Aorta (tissue), 5 donors: ENCODE measurements at regions not wholly inside any gene's neighbourhood (a gene's known extent, or its start where the extent isn't known, plus 50 kb on each side); places are given as distances from the start of the nearest gene placed in this dataset.

Source experiments
- ATAC-seq: fragments of 200-7000 bp; cut with Tn5 transposase; one replicate; pipeline ENCODE4 v1.9.1; 2022; ENCODE audit warnings: moderate library complexity; ENCODE audit not compliant: low FRiP score
- DNase-seq, 2 donors: peaks; one replicate each; pipeline ENCODE4 v3.0.0-alpha.2; 2020
- H3K27ac ChIP-seq, 2 donors: one replicate each; pipeline ENCODE4 v1.5.1; 2013; ENCODE audit warnings: low read length in 2 of 2, mild to moderate bottlenecking in 2 of 2, moderate library complexity in 2 of 2, control low read depth in 1 of 2, inconsistent platforms in 1 of 2, low read depth in 1 of 2
- H3K27me3 ChIP-seq, 2 donors: one replicate each; pipeline ENCODE4 v1.6.1; 2013; ENCODE audit warnings: control low read depth in 1 of 2, low read length in 1 of 2, mild to moderate bottlenecking in 1 of 2, moderate library complexity in 1 of 2; ENCODE audit not compliant: insufficient read depth in 2 of 2, control insufficient read depth in 1 of 2
- H3K36me3 ChIP-seq, 2 donors: one replicate each; pipeline ENCODE4 v1.6.1; 2013; ENCODE audit warnings: control low read depth in 1 of 2, low read length in 1 of 2, mild to moderate bottlenecking in 1 of 2; ENCODE audit not compliant: insufficient read depth in 2 of 2, control insufficient read depth in 1 of 2
- H3K4me1 ChIP-seq, 2 donors: one replicate each; pipeline ENCODE4 v1.6.1; 2013; ENCODE audit warnings: low read length in 2 of 2, control low read depth in 1 of 2, mild to moderate bottlenecking in 1 of 2, moderate library complexity in 1 of 2; ENCODE audit not compliant: insufficient read depth in 2 of 2, control insufficient read depth in 1 of 2
- H3K4me3 ChIP-seq, 2 donors: one replicate each; pipeline ENCODE4 v1.5.1; 2013; ENCODE audit warnings: low read length in 2 of 2, control low read depth in 1 of 2, mild to moderate bottlenecking in 1 of 2
- H3K9me3 ChIP-seq: one replicate; pipeline ENCODE4 v1.6.1; 2013; ENCODE audit warnings: mild to moderate bottlenecking, low read length; ENCODE audit not compliant: control insufficient read depth
- WGBS, 2 donors: extraction: QIAGEN DNeasy Blood & Tissue Kit; methylation state at CpG; one replicate each; pipeline ENCODE4 v1.1.7; 2013; 5-methylcytosine and 5-hydroxymethylcytosine counted together
- intact Hi-C, 2 donors: fragments of 100-400 bp; cut with DNase I; formaldehyde crosslinking; loops; one replicate each; pipeline versions ENCODE4 v1.14.2 to v1.15.0; 2022
- donor health status: healthy with polysubstance abuse.
- donor health status: Bipolar disorder and iron deficiency.
- donor health status: DM: no; HTN: no; CAD: no.
- donor health status: DM: no; HTN: no; CAD: no.
- donor health status: DM: yes; HTN: yes; CAD: no.

DNA sequence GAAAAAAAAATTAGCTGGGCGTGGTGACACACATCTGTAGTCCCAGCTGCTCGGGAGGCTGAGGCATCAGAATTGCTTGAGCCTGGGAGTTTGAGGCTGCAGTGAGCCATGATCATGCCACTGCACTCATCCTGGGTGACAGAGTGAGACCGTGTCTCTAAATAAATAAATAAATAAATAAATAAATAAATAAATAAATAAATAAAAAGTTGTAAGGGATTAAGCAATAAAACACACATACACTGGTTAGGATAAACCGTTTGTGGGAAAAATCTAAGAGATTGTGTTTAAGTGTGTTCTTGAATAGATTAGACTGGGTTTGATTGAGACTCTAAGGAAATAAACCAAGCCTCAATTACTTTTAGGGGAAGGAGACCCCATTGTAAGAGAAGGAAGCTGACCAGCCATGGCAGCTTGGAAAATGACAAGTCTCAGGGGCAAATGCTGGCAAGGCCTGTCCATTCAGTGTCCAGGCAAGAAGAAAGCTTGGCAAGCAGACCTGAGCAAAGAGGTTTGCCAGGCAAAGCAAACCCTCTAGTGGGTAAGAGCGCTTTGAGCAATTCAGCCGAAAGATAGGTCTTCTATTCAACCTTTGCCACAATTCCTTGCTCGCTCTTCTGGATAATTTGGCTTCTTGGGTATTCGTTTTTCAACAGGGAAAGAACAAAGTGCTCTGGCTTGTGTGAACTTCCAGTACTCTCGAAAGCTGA, 106.9 kb upstream of the SERBP1 start:
- no peaks in the 10 kb centered on the region for H3K36me3 ChIP-seq
- H3K4me1 ChIP-seq = no peaks in the 10 kb centered on the region
- ATAC-seq (peak; percentile 64), DNase-seq (no peak)
- H3K27ac ChIP-seq = peak overlapping the region in 1 of 2 donors; percentile 26
- 38% methylated on average over 9 of the region's 9 CpGs for WGBS, 2 donors
- no peaks in the 10 kb centered on the region for H3K9me3 ChIP-seq
- H3K27me3 ChIP-seq = no peaks in the 10 kb centered on the region
- H3K4me3 ChIP-seq = no peak overlapping the region
- intact Hi-C loops = loop anchor here (5.0 to 10.0 kb wide), 3 partner anchors 145 to 788 kb away; no protein-coding TSS in a partner anchor

DNA sequence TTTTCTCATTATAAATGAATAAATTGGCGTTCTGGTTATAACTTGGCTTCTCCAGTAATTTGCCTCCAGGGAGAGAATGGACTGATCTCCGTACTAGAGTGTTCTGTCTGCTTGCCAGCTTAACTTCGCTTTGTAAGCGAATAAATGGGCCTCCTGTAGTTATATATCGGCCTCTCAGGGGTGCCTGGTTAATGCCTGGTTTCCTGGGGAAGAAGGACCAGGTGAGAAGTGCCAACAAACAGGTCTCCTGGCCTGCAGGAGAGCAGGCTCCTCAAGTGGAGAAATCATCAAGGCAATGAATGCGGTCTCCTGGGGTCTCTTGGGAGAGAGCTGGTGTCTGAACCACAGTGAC, 107.4 kb upstream of the SERBP1 start:
- ATAC-seq (no peak), DNase-seq (no peak)
- 33 to 47% methylated on average over 6 of the region's 6 CpGs for WGBS, 2 donors
- H3K4me3 ChIP-seq = no peak overlapping the region
- intact Hi-C loops = loop anchor here (5.0 to 10.0 kb wide), 3 partner anchors 145 to 787 kb away; no protein-coding TSS in a partner anchor
- no peaks in the 10 kb centered on the region for H3K36me3 ChIP-seq
- H3K9me3 ChIP-seq = no peaks in the 10 kb centered on the region
- H3K27me3 ChIP-seq = no peaks in the 10 kb centered on the region
- no peaks in the 10 kb centered on the region for H3K4me1 ChIP-seq
- no peak overlapping the region for H3K27ac ChIP-seq

DNA sequence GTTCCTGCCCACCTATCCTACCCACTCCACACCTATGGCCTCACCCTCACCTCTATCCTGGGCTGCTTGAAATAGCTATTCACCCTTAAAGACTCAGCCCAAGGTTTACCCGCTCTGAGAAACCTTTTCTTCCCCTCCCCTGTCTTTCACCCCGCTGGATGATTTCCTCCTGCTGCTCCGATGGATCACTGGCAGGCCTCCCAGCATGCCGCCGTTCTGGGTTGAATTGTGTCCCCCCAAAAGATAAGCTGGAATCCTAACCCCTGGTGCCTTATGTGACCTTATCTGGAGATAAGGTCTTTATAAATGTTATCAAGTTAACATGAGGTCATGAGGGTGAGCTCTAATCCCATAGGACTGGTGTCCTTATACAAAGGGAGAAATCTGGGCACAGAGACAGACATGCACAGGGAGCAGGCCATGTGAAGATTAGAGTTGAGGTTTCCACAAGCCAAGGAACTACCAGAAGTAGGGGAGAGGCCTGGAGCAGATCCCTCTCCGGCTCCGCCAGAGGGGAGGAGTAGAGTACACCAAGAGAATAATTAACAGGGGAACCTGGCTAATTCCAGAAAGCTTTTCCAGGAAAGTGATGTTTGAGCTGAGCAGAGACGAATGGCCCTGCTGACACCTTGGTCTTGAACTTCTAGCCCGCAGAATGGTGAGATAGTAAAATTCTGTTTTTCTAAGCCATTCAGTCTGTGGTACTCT, 110.0 kb upstream of the SERBP1 start:
- H3K9me3 ChIP-seq = no peaks in the 10 kb centered on the region
- 81 to 91% methylated on average over 9 of the region's 9 CpGs for WGBS, 2 donors
- DNase-seq (no peak), ATAC-seq (no peak)
- no peak overlapping the region for H3K27ac ChIP-seq
- H3K27me3 ChIP-seq = no peaks in the 10 kb centered on the region
- H3K4me1 ChIP-seq = no peaks in the 10 kb centered on the region
- H3K36me3 ChIP-seq = no peaks in the 10 kb centered on the region
- H3K4me3 ChIP-seq = no peak overlapping the region
- intact Hi-C loops = no loop called here

DNA sequence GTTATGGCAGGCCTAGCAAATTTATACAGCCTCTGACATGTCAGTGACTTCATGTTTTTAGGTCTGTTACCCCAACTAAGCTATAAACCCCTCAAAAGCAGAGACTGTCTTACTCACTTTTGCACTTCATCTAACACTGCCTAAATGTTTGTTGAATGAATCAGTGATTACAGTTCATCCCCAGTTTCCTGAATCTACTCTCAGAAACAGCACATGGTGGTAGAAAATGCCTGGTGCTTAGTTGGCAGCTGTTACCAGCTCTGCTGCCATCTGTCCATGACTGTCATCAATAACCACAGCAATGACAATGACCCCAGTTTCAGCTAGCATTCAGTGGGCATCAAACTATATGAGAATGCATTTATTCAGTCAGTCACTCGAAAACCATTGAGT, 110.5 kb upstream of the SERBP1 start:
- Histone ChIP-seq H3K9me3 (no peaks in the 10 kb centered on the region), H3K4me1 (no peaks in the 10 kb centered on the region), H3K27me3 (no peaks in the 10 kb centered on the region), H3K36me3 (no peaks in the 10 kb centered on the region), H3K27ac (no peak overlapping the region), H3K4me3 (no peak overlapping the region)
- DNase-seq (no peak), ATAC-seq (no peak)
- 94 to 97% methylated on average over 1 of the region's 1 CpG for WGBS, 2 donors
- intact Hi-C loops = no loop called here

DNA sequence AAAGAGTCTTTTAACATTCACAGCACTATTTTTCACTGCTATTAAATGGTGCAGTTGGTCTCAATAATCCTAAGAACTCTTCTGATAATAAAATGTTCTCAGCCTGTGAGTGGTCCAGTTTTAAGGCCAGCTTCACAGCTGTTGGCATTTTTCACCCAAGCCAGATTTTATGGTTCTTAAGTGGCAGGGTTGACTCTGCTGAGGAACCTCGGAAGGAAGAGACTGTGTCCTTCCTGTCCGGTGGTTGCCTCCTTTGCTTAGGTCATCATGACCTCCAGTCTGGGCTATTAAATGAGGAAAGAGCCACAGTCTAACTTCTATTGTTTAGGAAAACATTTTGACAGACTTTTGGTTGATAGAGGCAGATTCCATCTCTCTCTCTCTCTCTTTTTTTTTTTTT, 112.5 kb upstream of the SERBP1 start:
- H3K27me3 ChIP-seq = no peaks in the 10 kb centered on the region
- H3K36me3 ChIP-seq = no peaks in the 10 kb centered on the region
- intact Hi-C loops = no loop called here
- no peaks in the 10 kb centered on the region for H3K4me1 ChIP-seq
- H3K27ac ChIP-seq = no peak overlapping the region
- WGBS, 2 donors = 58% methylated on average over 2 of the region's 2 CpGs; no CpG with 5 or more reads in 1 of the 2 donors
- ATAC-seq = no peak
- DNase-seq = no peak
- H3K4me3 ChIP-seq = no peak overlapping the region
- H3K9me3 ChIP-seq = no peaks in the 10 kb centered on the region

DNA sequence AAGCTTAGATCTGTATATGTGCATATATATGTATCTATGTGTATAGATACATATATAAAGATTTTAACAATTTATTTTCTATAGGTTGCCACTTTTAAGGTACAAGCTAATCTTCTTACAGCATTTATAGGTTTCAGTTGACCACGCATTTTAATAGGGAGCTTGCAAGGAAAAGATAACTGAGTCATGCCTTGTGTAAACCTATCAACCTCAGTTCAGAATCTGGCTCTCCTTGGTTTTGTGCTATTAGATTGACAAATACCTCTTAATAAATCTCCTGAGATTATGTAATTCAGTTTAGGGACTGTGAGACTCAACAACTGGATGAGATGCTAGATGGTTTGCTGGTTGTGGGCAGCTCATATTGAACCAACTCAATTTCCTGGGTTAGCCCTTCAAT, 114.7 kb upstream of the SERBP1 start:
- intact Hi-C loops = no loop called here
- Histone ChIP-seq H3K9me3 (no peaks in the 10 kb centered on the region), H3K27ac (no peak overlapping the region), H3K4me3 (no peak overlapping the region), H3K36me3 (no peaks in the 10 kb centered on the region), H3K4me1 (no peaks in the 10 kb centered on the region), H3K27me3 (no peaks in the 10 kb centered on the region)
- ATAC-seq = no peak
- no peak for DNase-seq
- 98 to 99% methylated on average over 1 of the region's 1 CpG for WGBS, 2 donors

DNA sequence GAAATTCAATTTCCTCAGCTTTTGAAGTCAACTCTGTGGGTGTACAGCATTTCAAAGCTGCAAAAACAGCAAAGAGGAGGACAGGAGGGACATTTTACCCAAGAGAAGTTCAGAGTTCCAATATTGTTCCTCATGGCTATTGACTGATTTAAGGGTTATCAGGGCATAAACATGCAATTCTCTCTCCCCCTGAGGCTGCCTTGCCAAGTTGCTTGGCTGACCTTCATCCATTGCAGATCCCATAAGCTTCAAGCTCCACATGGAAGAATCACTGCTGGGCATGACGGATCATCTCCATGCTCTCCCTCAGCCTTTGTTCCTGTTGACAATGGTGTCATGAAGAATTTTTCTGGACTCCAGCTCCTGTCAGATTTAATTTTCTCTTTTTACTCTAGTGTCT, 115.2 kb upstream of the SERBP1 start:
- H3K36me3 ChIP-seq = no peaks in the 10 kb centered on the region
- DNase-seq (no peak), ATAC-seq (no peak)
- no peak overlapping the region for H3K27ac ChIP-seq
- H3K9me3 ChIP-seq = no peaks in the 10 kb centered on the region
- H3K27me3 ChIP-seq = no peaks in the 10 kb centered on the region
- no peak overlapping the region for H3K4me3 ChIP-seq
- WGBS, 2 donors = 95 to 98% methylated on average over 1 of the region's 1 CpG
- H3K4me1 ChIP-seq = no peaks in the 10 kb centered on the region
- intact Hi-C loops = no loop called here

DNA sequence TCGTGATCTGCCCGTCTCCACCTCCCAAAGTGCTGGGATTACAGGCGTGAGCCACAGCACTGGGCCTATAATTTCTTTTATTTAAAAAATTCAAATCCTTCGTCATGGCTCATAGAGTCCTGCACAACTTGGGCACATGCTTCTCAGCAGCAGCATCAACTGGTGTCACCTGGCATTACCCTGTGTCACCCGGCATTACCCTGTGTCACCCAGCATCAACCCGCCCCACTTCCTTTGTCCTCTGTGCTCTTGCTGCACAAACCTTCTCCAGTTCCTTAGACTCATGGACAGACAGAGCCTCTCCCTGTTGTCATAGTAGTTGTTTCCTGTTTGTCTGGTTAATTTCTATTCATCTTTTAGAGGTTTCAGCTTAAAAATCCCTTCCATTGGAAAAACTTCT, 121.2 kb upstream of the SERBP1 start:
- intact Hi-C loops = no loop called here
- ATAC-seq = no peak
- H3K9me3 ChIP-seq = no peaks in the 10 kb centered on the region
- no peak overlapping the region for H3K4me3 ChIP-seq
- H3K27ac ChIP-seq = no peak overlapping the region
- no peak for DNase-seq
- WGBS, 2 donors = 95 to 99% methylated on average over 6 of the region's 6 CpGs
- H3K4me1 ChIP-seq = no peaks in the 10 kb centered on the region
- no peaks in the 10 kb centered on the region for H3K36me3 ChIP-seq
- H3K27me3 ChIP-seq = no peaks in the 10 kb centered on the region

DNA sequence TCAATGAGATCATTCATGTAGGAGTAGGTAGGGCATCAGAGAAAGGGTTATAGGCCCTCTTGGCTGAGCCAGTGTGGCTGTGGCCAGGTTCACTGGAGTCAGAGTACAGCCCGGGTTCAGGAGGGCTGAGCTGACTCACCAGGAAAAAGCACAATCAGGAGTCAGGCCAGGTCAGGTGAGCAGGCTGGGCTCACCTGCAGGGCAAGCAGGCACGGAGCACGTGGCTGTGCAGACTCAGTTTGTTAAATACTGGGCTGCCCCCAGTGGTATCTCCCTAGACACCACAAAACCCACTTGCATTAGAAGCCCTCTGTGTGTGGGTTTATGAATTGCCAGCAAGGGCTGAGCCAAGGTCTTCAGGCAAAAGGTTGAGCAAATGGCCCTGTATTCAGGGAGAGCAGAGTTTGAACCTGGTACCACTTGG, 122.1 kb upstream of the SERBP1 start:
- H3K4me3 ChIP-seq = no peak overlapping the region
- H3K27ac ChIP-seq = no peak overlapping the region
- no peak for ATAC-seq
- H3K36me3 ChIP-seq = no peaks in the 10 kb centered on the region
- intact Hi-C loops = no loop called here
- WGBS, 2 donors = 66 to 85% methylated on average over 3 of the region's 3 CpGs
- no peak for DNase-seq
- no peaks in the 10 kb centered on the region for H3K9me3 ChIP-seq
- no peaks in the 10 kb centered on the region for H3K27me3 ChIP-seq
- H3K4me1 ChIP-seq = no peaks in the 10 kb centered on the region
